ENCODE measurements at regions not wholly inside any gene's neighbourhood (a gene's known extent, or its start where the extent isn't known, plus 50 kb on each side); places are given as distances from the start of the nearest gene placed in this dataset.

DNA sequence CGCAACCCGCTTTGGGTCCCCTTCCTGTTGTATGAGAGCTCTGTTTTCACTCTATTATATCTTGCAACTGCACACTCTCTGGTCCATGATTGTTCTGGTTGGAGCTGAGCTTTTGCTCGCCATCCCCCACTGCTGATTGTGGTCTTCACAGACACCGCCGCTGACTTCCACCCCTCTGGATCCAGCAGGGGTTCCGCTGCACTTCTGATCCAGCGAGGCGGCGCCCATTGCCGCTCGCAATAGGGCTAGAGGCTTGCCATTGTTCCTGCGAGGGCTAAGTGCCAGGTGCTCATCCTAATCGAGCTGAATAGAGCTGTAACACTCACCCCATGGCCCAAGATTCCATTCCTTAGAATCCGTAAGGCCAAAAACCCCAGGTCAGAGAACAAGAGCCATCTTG, 1905.8 kb upstream of the RAG2 start:
- DNase-seq (ENCODE audit: extremely low spot score): no peak
- TF ChIP-seq ARNT (IDR thresholded peaks at IDR 0.05) (no peak), FOXA1 (IDR thresholded peaks at IDR 0.05) (no peak), TARDBP (IDR thresholded peaks at IDR 0.05) (no peak), HDGF (IDR thresholded peaks at IDR 0.05; ENCODE audit: borderline replicate concordance) (no peak), FOXK2 (IDR thresholded peaks at IDR 0.05) (no peak), ZNF384 (IDR thresholded peaks at IDR 0.05) (no peak), BHLHE40 (IDR thresholded peaks at IDR 0.05; ENCODE audit: borderline replicate concordance) (no peak)
- TF ChIP-seq, protein P1, sequence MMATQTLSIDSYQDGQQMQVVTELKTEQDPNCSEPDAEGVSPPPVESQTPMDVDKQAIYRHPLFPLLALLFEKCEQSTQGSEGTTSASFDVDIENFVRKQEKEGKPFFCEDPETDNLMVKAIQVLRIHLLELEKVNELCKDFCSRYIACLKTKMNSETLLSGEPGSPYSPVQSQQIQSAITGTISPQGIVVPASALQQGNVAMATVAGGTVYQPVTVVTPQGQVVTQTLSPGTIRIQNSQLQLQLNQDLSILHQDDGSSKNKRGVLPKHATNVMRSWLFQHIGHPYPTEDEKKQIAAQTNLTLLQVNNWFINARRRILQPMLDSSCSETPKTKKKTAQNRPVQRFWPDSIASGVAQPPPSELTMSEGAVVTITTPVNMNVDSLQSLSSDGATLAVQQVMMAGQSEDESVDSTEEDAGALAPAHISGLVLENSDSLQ (IDR thresholded peaks at IDR 0.05): no peak
- CTCF ChIA-PET: no interaction called here
- POLR2A ChIA-PET: no interaction called here

GRCh38 chr11:38498721-38499120, 1900.7 kb upstream of the RAG2 start:
- CTCF ChIA-PET: no interaction called here
- no peak for DNase-seq (ENCODE audit: extremely low spot score)
- POLR2A ChIA-PET: no interaction called here
- TF ChIP-seq NFRKB (IDR thresholded peaks at IDR 0.05): no peak
- TF ChIP-seq ELF4 (IDR thresholded peaks at IDR 0.05): no peak
- no peak for TF ChIP-seq ZNF384 (IDR thresholded peaks at IDR 0.05)
- TF ChIP-seq, protein P1 (IDR thresholded peaks at IDR 0.05): no peak
- TF ChIP-seq LEF1 (IDR thresholded peaks at IDR 0.05; ENCODE audit: borderline replicate concordance): no peak
- no peak for TF ChIP-seq HDGF (IDR thresholded peaks at IDR 0.05; ENCODE audit: borderline replicate concordance)
- TF ChIP-seq L3MBTL2 (conservative IDR thresholded peaks at IDR 0.05): no peak
- TF ChIP-seq TARDBP (IDR thresholded peaks at IDR 0.05): no peak
- no peak for TF ChIP-seq FOXA1 (IDR thresholded peaks at IDR 0.05)
- no peak for TF ChIP-seq FOXK2 (IDR thresholded peaks at IDR 0.05)
- no peak for TF ChIP-seq FOXM1 (IDR thresholded peaks at IDR 0.05; ENCODE audit: borderline replicate concordance)
- no peak for TF ChIP-seq CTBP1 (IDR thresholded peaks at IDR 0.05; ENCODE audit: borderline replicate concordance)
- TF ChIP-seq SP1 (IDR thresholded peaks at IDR 0.05): no peak
- TF ChIP-seq SUZ12 (IDR thresholded peaks at IDR 0.05): no peak
- no peak for TF ChIP-seq ARNT (IDR thresholded peaks at IDR 0.05)
- TF ChIP-seq BHLHE40 (IDR thresholded peaks at IDR 0.05; ENCODE audit: borderline replicate concordance): no peak

GRCh38 chr11:38491986-38492385, 1894.0 kb upstream of the RAG2 start:
- POLR2A ChIA-PET: no interaction called here
- DNase-seq (ENCODE audit: extremely low spot score): no peak
- no peak for TF ChIP-seq BHLHE40 (IDR thresholded peaks at IDR 0.05; ENCODE audit: borderline replicate concordance)
- TF ChIP-seq LEF1 (IDR thresholded peaks at IDR 0.05; ENCODE audit: borderline replicate concordance): no peak
- no peak for TF ChIP-seq L3MBTL2 (conservative IDR thresholded peaks at IDR 0.05)
- TF ChIP-seq SUZ12 (IDR thresholded peaks at IDR 0.05): no peak
- no peak for TF ChIP-seq SP1 (IDR thresholded peaks at IDR 0.05)
- no peak for TF ChIP-seq FOXA1 (IDR thresholded peaks at IDR 0.05)
- TF ChIP-seq HDGF (IDR thresholded peaks at IDR 0.05; ENCODE audit: borderline replicate concordance): no peak
- TF ChIP-seq ZNF384 (IDR thresholded peaks at IDR 0.05): no peak
- TF ChIP-seq ELF4 (IDR thresholded peaks at IDR 0.05): no peak
- TF ChIP-seq NFRKB (IDR thresholded peaks at IDR 0.05): no peak
- no peak for TF ChIP-seq CTBP1 (IDR thresholded peaks at IDR 0.05; ENCODE audit: borderline replicate concordance)
- TF ChIP-seq ARNT (IDR thresholded peaks at IDR 0.05): no peak
- CTCF ChIA-PET: no interaction called here

GRCh38 chr11:38481391-38481790, 1883.4 kb upstream of the RAG2 start:
- POLR2A ChIA-PET: no interaction called here
- TF ChIP-seq FOXM1 (IDR thresholded peaks at IDR 0.05; ENCODE audit: borderline replicate concordance): no peak
- no peak for TF ChIP-seq LEF1 (IDR thresholded peaks at IDR 0.05; ENCODE audit: borderline replicate concordance)
- no peak for TF ChIP-seq TARDBP (IDR thresholded peaks at IDR 0.05)
- no peak for TF ChIP-seq ZNF384 (IDR thresholded peaks at IDR 0.05)
- no peak for TF ChIP-seq ELF4 (IDR thresholded peaks at IDR 0.05)
- no peak for TF ChIP-seq L3MBTL2 (conservative IDR thresholded peaks at IDR 0.05)
- CTCF ChIA-PET: no interaction called here
- peak; percentile 4 for DNase-seq (ENCODE audit: extremely low spot score)

GRCh38 chr11:38476808-38477575, 1879.0 kb upstream of the RAG2 start:
- ChIA-PET CTCF (no interaction called here), POLR2A (no interaction called here)
- no peak for DNase-seq (ENCODE audit: extremely low spot score)
- TF ChIP-seq NFRKB (IDR thresholded peaks at IDR 0.05) (no peak), HDGF (IDR thresholded peaks at IDR 0.05; ENCODE audit: borderline replicate concordance) (no peak), ARNT (IDR thresholded peaks at IDR 0.05) (no peak), LEF1 (IDR thresholded peaks at IDR 0.05; ENCODE audit: borderline replicate concordance) (no peak), L3MBTL2 (conservative IDR thresholded peaks at IDR 0.05) (no peak), FOXM1 (IDR thresholded peaks at IDR 0.05; ENCODE audit: borderline replicate concordance) (no peak), BHLHE40 (IDR thresholded peaks at IDR 0.05; ENCODE audit: borderline replicate concordance) (no peak), FOXK2 (IDR thresholded peaks at IDR 0.05) (no peak), FOXA1 (IDR thresholded peaks at IDR 0.05) (no peak), SUZ12 (IDR thresholded peaks at IDR 0.05) (no peak), TARDBP (IDR thresholded peaks at IDR 0.05) (no peak), ZNF384 (IDR thresholded peaks at IDR 0.05) (no peak), CTBP1 (IDR thresholded peaks at IDR 0.05; ENCODE audit: borderline replicate concordance) (no peak), SP1 (IDR thresholded peaks at IDR 0.05) (no peak), ELF4 (IDR thresholded peaks at IDR 0.05) (no peak)
- TF ChIP-seq, protein P1 (IDR thresholded peaks at IDR 0.05): no peak

DNA sequence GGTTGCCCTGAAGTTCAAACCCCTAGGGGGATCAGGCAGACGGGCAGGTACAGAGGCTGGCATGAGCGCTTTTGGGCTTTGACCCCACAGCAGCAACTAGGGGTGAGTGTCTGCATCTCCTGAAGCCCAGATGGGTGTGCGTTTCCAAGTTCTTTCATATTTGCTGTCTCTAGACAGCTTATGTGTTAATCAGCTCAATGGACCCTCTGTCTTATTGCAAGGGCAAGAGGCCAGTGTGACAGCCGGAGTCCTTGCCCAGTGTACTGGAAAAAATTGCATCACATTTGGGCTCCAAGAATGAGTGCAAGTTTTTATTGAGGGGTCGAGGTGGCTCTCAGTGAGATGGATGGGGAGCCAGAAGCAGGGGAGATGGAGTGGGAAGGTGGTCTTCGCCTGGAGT, 1863.7 kb upstream of the RAG2 start:
- ChIA-PET POLR2A (no interaction called here), CTCF (no interaction called here)
- no peak for DNase-seq (ENCODE audit: extremely low spot score)

More for the DNA sequence above, 1863.7 kb upstream of the RAG2 start:
- TF ChIP-seq FOXK2 (IDR thresholded peaks at IDR 0.05) (no peak), HDGF (IDR thresholded peaks at IDR 0.05; ENCODE audit: borderline replicate concordance) (no peak), FOXM1 (IDR thresholded peaks at IDR 0.05; ENCODE audit: borderline replicate concordance) (no peak)
